Upper lobe of left lung (tissue), 4 donors: ENCODE measurements at regions not wholly inside any gene's neighbourhood (a gene's known extent, or its start where the extent isn't known, plus 50 kb on each side); places are given as distances from the start of the nearest gene placed in this dataset.

ENCODE experiments used
- EP300 ChIP-seq, 4 donors: sonication (generic); formaldehyde crosslinking; IDR thresholded peaks; one replicate each; pipeline ENCODE4 v1.5.1; 2017; ENCODE audit warnings: antibody characterized with exemption in 4 of 4, control low read depth in 2 of 4
- POLR2A ChIP-seq, 4 donors: fragments of 450-650 bp; IDR thresholded peaks; one replicate each; pipeline ENCODE4 v1.5.1; 2016 to 2017; ENCODE audit warnings: antibody characterized with exemption in 4 of 4, mild to moderate bottlenecking in 2 of 4
- POLR2AphosphoS5 ChIP-seq, 2 donors: sonication (generic); formaldehyde crosslinking; IDR thresholded peaks; one replicate each; pipeline ENCODE4 v1.5.1; 2017; ENCODE audit warnings: antibody characterized with exemption in 2 of 2
- TF ChIP-seq, protein P1 (sequence below), 6 experiments: fragments of 450-650 bp in 4 of 6; fragments of 200-600 bp in 2 of 6; sonication (generic) in 2 of 6; IDR thresholded peaks; one replicate each; pipeline ENCODE4 v1.5.1; 2016 to 2019; ENCODE audit warnings: antibody characterized with exemption in 6 of 6

DNA sequence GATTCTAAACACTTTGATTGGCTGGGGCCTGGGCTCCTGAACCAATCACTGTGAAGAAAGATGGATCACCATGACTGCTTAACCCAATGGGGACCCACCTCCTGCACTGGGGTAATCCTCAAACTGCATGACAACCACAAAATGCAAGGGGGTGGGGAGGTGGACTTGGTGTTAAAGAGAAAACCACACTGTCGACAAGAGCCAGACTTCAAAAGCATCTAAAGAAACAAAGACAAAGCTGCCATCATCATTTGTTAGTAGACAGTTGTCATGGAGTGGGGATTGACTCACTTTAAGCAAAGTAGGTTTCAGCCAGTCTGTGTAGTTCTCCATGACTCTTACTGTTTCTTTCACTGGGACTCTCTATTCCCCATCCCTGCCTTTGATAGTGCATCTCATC is 433.8 kb downstream of the PLPP3 start:
- TF ChIP-seq, protein P1, sequence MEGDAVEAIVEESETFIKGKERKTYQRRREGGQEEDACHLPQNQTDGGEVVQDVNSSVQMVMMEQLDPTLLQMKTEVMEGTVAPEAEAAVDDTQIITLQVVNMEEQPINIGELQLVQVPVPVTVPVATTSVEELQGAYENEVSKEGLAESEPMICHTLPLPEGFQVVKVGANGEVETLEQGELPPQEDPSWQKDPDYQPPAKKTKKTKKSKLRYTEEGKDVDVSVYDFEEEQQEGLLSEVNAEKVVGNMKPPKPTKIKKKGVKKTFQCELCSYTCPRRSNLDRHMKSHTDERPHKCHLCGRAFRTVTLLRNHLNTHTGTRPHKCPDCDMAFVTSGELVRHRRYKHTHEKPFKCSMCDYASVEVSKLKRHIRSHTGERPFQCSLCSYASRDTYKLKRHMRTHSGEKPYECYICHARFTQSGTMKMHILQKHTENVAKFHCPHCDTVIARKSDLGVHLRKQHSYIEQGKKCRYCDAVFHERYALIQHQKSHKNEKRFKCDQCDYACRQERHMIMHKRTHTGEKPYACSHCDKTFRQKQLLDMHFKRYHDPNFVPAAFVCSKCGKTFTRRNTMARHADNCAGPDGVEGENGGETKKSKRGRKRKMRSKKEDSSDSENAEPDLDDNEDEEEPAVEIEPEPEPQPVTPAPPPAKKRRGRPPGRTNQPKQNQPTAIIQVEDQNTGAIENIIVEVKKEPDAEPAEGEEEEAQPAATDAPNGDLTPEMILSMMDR (IDR thresholded peaks at IDR 0.05) = no peak
- no peak for TF ChIP-seq POLR2A (IDR thresholded peaks at IDR 0.05)
- TF ChIP-seq EP300 (IDR thresholded peaks at IDR 0.05) = no peak
- no peak for TF ChIP-seq POLR2AphosphoS5 (IDR thresholded peaks at IDR 0.05)
